OCI-LY1 (cell line): ENCODE measurements at regions not wholly inside any gene's neighbourhood (a gene's known extent, or its start where the extent isn't known, plus 50 kb on each side); places are given as distances from the start of the nearest gene placed in this dataset.

Source experiments
- CTCF ChIP-seq: fragments of 200-600 bp; sonication (generic), shearing (Covaris generic); IDR thresholded peaks from 2 replicates; pipeline ENCODE4 v1.5.1; 2017; ENCODE audit warnings: mild to moderate bottlenecking, antibody characterized with exemption, low read length, moderate library complexity, mixed read lengths
- EZH2 ChIP-seq: fragments of 200-600 bp; sonication (generic), shearing (Covaris generic); IDR thresholded peaks from 2 replicates; pipeline ENCODE4 v1.8.0; 2017; ENCODE audit warnings: borderline replicate concordance, mixed run types, mild to moderate bottlenecking, antibody characterized with exemption, low read length, moderate library complexity, mixed read lengths

GRCh38 chr20:52904837-52905236, 67.3 kb upstream of the TSHZ2 start:
- TF ChIP-seq CTCF (no peak), EZH2 (no peak)
